ENCODE measurements at regions not wholly inside any gene's neighbourhood (a gene's known extent, or its start where the extent isn't known, plus 50 kb on each side); places are given as distances from the start of the nearest gene placed in this dataset.
"Not testable (repeated sequence)": the region's sequence is repeated elsewhere in the genome, so short reads cannot be mapped to it uniquely, and the experiment has no call there.

DNA sequence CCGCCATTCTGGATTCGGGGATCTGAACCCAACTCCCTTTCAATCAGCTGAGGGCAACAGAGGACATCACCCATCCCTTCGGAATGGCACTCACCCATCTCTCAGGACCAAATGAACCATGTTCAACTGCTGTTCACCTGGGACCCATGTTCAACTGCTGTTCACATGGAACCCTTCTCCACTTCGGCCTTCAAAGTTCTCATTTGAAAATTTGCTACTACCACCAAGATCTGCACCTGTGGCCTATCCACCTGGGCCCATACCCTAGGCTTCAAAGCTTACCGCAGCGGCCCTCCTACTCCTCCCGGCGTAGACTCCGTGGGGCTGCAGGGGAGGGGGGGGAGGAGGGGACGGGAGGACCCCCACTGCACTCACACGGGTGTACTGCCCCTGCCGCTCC is 119.2 kb upstream of the ANKRD30BL start:
- WGBS (ENCODE audit: low lambda C conversion rate) = 47% methylated on average over 9 of the region's 12 CpGs
- DNase-seq (ENCODE audit: low spot score) (no peak), ATAC-seq (no peak), FAIRE-seq (no peak)
- POLR2A ChIA-PET = no interaction called here
- H3K36me3 ChIP-seq (replicated peaks in 1 of 2; ENCODE audit: control insufficient read depth in 1 of 2, insufficient read depth in 2 of 2, low read length in 2 of 2) = no peaks in the 10 kb centered on the region
- no peaks in the 10 kb centered on the region; a peak in 1 of 5 replicates for H3K27me3 ChIP-seq (ENCODE audit: control insufficient read depth in 1 of 2, insufficient read depth in 2 of 2, low read length in 2 of 2)
- no peak overlapping the region for H3K4me2 ChIP-seq (ENCODE audit: low read depth, low read length)
- H2AFZ ChIP-seq (ENCODE audit: low read length) = no peak overlapping the region
- no peaks in the 10 kb centered on the region for H3K79me2 ChIP-seq (ENCODE audit: insufficient read depth, low read length)
- CTCF ChIA-PET (ENCODE audit: low intra/inter-chr PET ratio, low total read pairs) = no interaction called here
- TF ChIP-seq FLYWCH1 (CRISPR knock-in tag; IDR thresholded peaks at IDR 0.05) = no peak
- no peak for TF ChIP-seq ZNF292 (CRISPR knock-in tag; IDR thresholded peaks at IDR 0.05; ENCODE audit: borderline replicate concordance, low read depth)
- TF ChIP-seq ZSCAN21 (CRISPR knock-in tag; IDR thresholded peaks at IDR 0.05; ENCODE audit: borderline replicate concordance) = no peak
- TF ChIP-seq ZNF382 (CRISPR knock-in tag; IDR thresholded peaks at IDR 0.05; ENCODE audit: borderline replicate concordance) = no peak
- TF ChIP-seq, protein P1, sequence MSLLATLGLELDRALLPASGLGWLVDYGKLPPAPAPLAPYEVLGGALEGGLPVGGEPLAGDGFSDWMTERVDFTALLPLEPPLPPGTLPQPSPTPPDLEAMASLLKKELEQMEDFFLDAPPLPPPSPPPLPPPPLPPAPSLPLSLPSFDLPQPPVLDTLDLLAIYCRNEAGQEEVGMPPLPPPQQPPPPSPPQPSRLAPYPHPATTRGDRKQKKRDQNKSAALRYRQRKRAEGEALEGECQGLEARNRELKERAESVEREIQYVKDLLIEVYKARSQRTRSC (CRISPR knock-in tag; IDR thresholded peaks at IDR 0.05; ENCODE audit: low read depth) = no peak
- TF ChIP-seq, protein P2, sequence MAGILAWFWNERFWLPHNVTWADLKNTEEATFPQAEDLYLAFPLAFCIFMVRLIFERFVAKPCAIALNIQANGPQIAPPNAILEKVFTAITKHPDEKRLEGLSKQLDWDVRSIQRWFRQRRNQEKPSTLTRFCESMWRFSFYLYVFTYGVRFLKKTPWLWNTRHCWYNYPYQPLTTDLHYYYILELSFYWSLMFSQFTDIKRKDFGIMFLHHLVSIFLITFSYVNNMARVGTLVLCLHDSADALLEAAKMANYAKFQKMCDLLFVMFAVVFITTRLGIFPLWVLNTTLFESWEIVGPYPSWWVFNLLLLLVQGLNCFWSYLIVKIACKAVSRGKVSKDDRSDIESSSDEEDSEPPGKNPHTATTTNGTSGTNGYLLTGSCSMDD (CRISPR knock-in tag; IDR thresholded peaks at IDR 0.05) = no peak
- no peak for TF ChIP-seq HDAC1 (CRISPR knock-in tag; IDR thresholded peaks at IDR 0.05)
- TF ChIP-seq ZBTB3 (CRISPR knock-in tag; IDR thresholded peaks at IDR 0.05; ENCODE audit: borderline replicate concordance, low read depth) = no peak
- TF ChIP-seq SOX13 (IDR thresholded peaks at IDR 0.05) = no peak
- TF ChIP-seq SOX13 (CRISPR knock-in tag; conservative IDR thresholded peaks at IDR 0.05 in 1 of 2, IDR thresholded peaks at IDR 0.05 in 1 of 2) = no peak
- TF ChIP-seq SRY (CRISPR knock-in tag; IDR thresholded peaks at IDR 0.05) = no peak
- no peak for TF ChIP-seq ETV6 (CRISPR knock-in tag; conservative IDR thresholded peaks at IDR 0.05)
- no peak for TF ChIP-seq ZC3H4 (CRISPR knock-in tag; IDR thresholded peaks at IDR 0.05; ENCODE audit: borderline replicate concordance)
- TF ChIP-seq, protein P3, sequence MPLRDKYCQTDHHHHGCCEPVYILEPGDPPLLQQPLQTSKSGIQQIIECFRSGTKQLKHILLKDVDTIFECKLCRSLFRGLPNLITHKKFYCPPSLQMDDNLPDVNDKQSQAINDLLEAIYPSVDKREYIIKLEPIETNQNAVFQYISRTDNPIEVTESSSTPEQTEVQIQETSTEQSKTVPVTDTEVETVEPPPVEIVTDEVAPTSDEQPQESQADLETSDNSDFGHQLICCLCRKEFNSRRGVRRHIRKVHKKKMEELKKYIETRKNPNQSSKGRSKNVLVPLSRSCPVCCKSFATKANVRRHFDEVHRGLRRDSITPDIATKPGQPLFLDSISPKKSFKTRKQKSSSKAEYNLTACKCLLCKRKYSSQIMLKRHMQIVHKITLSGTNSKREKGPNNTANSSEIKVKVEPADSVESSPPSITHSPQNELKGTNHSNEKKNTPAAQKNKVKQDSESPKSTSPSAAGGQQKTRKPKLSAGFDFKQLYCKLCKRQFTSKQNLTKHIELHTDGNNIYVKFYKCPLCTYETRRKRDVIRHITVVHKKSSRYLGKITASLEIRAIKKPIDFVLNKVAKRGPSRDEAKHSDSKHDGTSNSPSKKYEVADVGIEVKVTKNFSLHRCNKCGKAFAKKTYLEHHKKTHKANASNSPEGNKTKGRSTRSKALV (CRISPR knock-in tag; IDR thresholded peaks at IDR 0.05) = no peak
- no peak for TF ChIP-seq ZNF205 (CRISPR knock-in tag; IDR thresholded peaks at IDR 0.05)
- no peak for TF ChIP-seq ZNF589 (CRISPR knock-in tag; conservative IDR thresholded peaks at IDR 0.05)
- H3K9ac ChIP-seq (ENCODE audit: insufficient read depth, low read depth, low read length) = no peak overlapping the region
- peaks cover 26% of the 10 kb centered on the region for H3K9me3 ChIP-seq (ENCODE audit: low read length)
- H3K4me3 ChIP-seq (replicated peaks in 1 of 3; ENCODE audit: insufficient read depth in 1 of 3, low read depth in 2 of 3, low read length in 3 of 3) = no peak overlapping the region
- no peak overlapping the region for H3K27ac ChIP-seq (ENCODE audit: extremely low read length, insufficient read depth, low read length)
- no peaks in the 10 kb centered on the region for H4K20me1 ChIP-seq (ENCODE audit: insufficient read depth, low read length)
- BruUV-seq (replicated peaks) = no TSS peak
- in situ Hi-C loops (cut with HindIII; ENCODE audit: extremely low pct_ligation_motif_present, low pct_unique_long_range_greater_than_20kb) (no loop called here), intact Hi-C loops (cut with micrococcal nuclease; ENCODE audit: unreplicated experiment) (no loop called here)
- no peaks in the 10 kb centered on the region for H3K4me1 ChIP-seq (ENCODE audit: insufficient read depth, low read length)

DNA sequence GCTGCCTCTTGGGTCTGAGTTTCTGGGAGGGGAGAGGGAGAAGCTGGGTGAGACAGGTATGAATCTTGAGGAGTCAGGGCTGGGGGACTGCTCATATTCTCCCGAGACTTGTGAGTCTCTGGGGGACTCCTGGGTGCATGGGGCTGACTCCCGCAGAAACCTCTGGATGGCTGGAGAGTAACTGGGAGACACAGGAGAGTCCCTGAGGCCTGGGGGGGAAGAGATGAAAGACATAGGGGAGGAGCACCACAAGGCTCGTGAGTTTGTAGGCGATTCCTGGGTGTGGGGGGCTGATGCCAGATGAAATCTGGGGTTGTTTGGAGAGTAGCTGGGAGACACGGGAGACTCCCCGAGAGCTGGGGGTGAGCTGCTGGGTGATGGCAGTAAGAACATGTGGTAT is 120.4 kb upstream of the ANKRD30BL start:
- H3K27me3 ChIP-seq (ENCODE audit: control insufficient read depth in 1 of 2, insufficient read depth in 2 of 2, low read length in 2 of 2); H3K4me2 ChIP-seq (ENCODE audit: low read depth, low read length); H3K79me2 ChIP-seq (ENCODE audit: insufficient read depth, low read length); ATAC-seq; H3K36me3 ChIP-seq (replicated peaks in 1 of 2; ENCODE audit: control insufficient read depth in 1 of 2, insufficient read depth in 2 of 2, low read length in 2 of 2); BruUV-seq (replicated peaks); H3K9ac ChIP-seq (ENCODE audit: insufficient read depth, low read depth, low read length); intact Hi-C loops (cut with micrococcal nuclease; ENCODE audit: unreplicated experiment); CTCF ChIA-PET (ENCODE audit: low intra/inter-chr PET ratio, low total read pairs); H4K20me1 ChIP-seq (ENCODE audit: insufficient read depth, low read length); FAIRE-seq; H3K27ac ChIP-seq (ENCODE audit: extremely low read length, insufficient read depth, low read length); H3K4me1 ChIP-seq (ENCODE audit: insufficient read depth, low read length); H2AFZ ChIP-seq (ENCODE audit: low read length); POLR2A ChIA-PET; H3K4me3 ChIP-seq (replicated peaks in 1 of 3; ENCODE audit: insufficient read depth in 1 of 3, low read depth in 2 of 3, low read length in 3 of 3); in situ Hi-C loops (cut with HindIII; ENCODE audit: extremely low pct_ligation_motif_present, low pct_unique_long_range_greater_than_20kb); DNase-seq (ENCODE audit: low spot score): not testable (repeated sequence)
- H3K9me3 ChIP-seq (ENCODE audit: low read length) = peaks cover 26% of the 10 kb centered on the region
- WGBS (ENCODE audit: low lambda C conversion rate) = 5% methylated on average over 6 of the region's 6 CpGs
